ENCODE measurements at regions not wholly inside any gene's neighbourhood (a gene's known extent, or its start where the extent isn't known, plus 50 kb on each side); places are given as distances from the start of the nearest gene placed in this dataset.

DNA sequence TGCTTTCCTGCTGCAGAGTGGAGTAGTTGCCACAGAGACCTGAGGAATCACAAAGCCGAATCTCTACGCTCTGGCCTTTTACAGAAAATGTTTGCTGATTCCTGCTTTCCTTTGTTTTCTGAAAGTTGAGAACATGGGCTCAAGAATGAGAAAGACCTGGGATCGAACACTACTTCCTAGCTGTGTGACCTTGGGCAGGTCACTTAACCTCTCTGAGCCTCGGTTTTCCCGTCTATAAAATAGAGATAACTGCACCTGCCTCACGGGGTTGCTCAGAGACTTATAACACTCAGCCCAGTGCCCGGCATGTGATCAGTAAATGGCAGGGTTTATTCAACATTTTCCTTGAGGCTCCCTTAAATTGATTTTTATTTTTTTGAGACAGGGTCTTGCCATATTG is 70.9 kb upstream of the ALX4 start:
- H3K4me3 ChIP-seq, result no peak overlapping the region
- H3K4me1 ChIP-seq (ENCODE audit: low read depth), result no peaks in the 10 kb centered on the region
- no peak for ATAC-seq
- no peak for DNase-seq
- TF ChIP-seq, protein P1, sequence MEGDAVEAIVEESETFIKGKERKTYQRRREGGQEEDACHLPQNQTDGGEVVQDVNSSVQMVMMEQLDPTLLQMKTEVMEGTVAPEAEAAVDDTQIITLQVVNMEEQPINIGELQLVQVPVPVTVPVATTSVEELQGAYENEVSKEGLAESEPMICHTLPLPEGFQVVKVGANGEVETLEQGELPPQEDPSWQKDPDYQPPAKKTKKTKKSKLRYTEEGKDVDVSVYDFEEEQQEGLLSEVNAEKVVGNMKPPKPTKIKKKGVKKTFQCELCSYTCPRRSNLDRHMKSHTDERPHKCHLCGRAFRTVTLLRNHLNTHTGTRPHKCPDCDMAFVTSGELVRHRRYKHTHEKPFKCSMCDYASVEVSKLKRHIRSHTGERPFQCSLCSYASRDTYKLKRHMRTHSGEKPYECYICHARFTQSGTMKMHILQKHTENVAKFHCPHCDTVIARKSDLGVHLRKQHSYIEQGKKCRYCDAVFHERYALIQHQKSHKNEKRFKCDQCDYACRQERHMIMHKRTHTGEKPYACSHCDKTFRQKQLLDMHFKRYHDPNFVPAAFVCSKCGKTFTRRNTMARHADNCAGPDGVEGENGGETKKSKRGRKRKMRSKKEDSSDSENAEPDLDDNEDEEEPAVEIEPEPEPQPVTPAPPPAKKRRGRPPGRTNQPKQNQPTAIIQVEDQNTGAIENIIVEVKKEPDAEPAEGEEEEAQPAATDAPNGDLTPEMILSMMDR (IDR thresholded peaks at IDR 0.05), result no peak
- H3K9me3 ChIP-seq, result no peaks in the 10 kb centered on the region
- intact Hi-C loops (cut with DNase I, micrococcal nuclease), result no loop called here
- no peaks in the 10 kb centered on the region for H3K36me3 ChIP-seq (ENCODE audit: low read depth)

DNA sequence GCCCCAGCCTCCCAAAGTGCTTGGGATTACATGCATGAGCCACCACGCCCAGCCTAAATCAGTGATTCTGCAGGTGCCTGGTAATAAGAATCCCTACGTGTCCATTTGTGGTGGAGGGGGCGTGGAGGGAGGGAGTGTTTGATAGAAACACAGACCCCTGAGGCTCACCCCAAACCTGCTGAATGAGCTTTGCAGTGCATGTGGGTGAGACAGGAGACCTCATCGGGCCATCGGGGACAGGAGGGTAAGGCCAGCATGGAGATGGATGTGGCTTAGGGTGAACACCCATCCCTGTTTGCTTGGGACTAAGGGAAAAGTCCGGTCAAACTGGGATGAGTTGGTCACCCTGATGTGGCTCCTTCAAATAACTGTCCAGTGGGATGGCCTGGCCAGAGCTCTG is 71.3 kb upstream of the ALX4 start:
- H3K4me1 ChIP-seq (ENCODE audit: low read depth), result no peaks in the 10 kb centered on the region
- DNase-seq, result no peak
- no peaks in the 10 kb centered on the region for H3K36me3 ChIP-seq (ENCODE audit: low read depth)
- ATAC-seq, result no peak
- TF ChIP-seq, protein P1 (IDR thresholded peaks at IDR 0.05), result no peak
- no peaks in the 10 kb centered on the region for H3K9me3 ChIP-seq
- intact Hi-C loops (cut with DNase I, micrococcal nuclease), result no loop called here
- H3K4me3 ChIP-seq, result no peak overlapping the region

DNA sequence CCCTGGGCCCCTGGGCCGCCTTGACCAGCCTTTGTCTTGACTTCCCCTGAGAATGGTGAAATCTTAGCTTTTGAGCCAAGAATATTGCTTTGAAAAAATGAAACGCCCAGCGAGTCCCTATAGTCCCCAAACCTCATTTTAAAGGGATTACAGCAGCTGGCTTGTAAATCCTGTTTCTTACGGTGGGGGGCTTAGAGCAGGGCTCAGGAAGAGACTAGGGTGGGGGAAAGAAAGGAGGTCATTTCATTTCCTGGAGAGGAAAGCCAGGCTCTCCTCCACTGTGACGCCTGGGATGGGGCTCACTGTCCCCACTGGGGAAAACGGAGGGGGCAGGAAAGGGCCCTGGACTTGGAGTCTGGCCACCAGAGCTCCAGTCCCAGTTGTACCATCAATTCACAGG is 72.2 kb upstream of the ALX4 start:
- H3K36me3 ChIP-seq (ENCODE audit: low read depth), result no peaks in the 10 kb centered on the region
- TF ChIP-seq, protein P1 (IDR thresholded peaks at IDR 0.05), result no peak
- no peaks in the 10 kb centered on the region for H3K4me1 ChIP-seq (ENCODE audit: low read depth)
- DNase-seq, result no peak
- intact Hi-C loops (cut with DNase I, micrococcal nuclease), result no loop called here
- ATAC-seq, result no peak
- no peak overlapping the region for H3K4me3 ChIP-seq
- H3K9me3 ChIP-seq, result no peaks in the 10 kb centered on the region

DNA sequence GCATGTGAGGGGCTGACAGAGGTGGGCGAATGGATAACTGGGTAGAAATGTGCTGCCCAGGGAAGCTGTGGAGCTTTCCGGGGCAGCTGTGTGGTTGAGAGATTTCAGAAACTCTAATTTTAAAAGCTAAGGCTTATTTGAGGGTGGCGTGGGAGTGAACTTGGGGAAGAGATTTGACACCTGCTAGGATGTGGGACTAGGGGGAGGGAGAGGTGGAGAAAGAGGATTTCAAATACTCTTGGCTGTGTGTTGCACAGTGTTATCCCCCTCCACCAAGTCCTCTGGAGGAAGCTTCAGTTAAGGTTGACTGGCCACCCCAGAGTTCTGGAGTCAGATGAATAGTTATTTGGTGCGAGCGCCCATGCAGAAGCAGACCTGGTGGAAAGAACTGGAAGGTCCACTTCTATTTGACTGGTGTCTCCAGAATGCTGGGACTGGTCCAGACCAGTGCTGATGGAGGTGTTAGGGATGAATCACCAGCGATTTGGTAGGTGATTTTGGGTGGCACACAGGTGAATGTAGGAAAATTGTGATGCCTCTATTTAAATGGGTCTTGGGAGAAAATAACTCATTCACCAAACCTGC is 72.8 kb upstream of the ALX4 start:
- TF ChIP-seq, protein P1 (IDR thresholded peaks at IDR 0.05), result no peak
- intact Hi-C loops (cut with DNase I, micrococcal nuclease), result no loop called here
- DNase-seq (no peak), ATAC-seq (no peak)
- H3K36me3 ChIP-seq (ENCODE audit: low read depth), result no peaks in the 10 kb centered on the region
- no peak overlapping the region for H3K4me3 ChIP-seq
- H3K4me1 ChIP-seq (ENCODE audit: low read depth), result no peaks in the 10 kb centered on the region
- no peaks in the 10 kb centered on the region for H3K9me3 ChIP-seq

DNA sequence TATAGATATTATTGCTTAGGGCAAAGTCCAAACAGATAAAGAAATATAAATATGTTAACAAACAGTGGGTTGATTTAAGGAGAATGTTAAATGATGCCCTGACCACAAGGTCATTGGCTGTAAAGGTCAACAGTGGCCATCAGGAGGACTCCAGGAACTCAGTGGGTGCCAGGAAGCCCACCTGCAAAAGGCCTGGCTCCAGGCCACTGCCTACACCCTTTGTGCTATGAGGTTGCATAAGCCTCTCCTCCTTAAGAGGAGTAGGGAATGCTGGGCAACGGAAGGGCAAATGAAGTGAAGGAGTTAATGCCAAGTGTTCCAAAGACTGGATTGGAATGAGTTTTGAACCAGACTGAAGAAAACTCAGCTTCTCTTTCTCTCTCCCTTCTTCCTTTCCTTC is 73.3 kb upstream of the ALX4 start:
- Histone ChIP-seq H3K4me3 (no peak overlapping the region), H3K36me3 (ENCODE audit: low read depth) (no peaks in the 10 kb centered on the region), H3K9me3 (no peaks in the 10 kb centered on the region), H3K4me1 (ENCODE audit: low read depth) (no peaks in the 10 kb centered on the region)
- DNase-seq (no peak), ATAC-seq (no peak)
- TF ChIP-seq, protein P1 (IDR thresholded peaks at IDR 0.05), result no peak
- intact Hi-C loops (cut with DNase I, micrococcal nuclease), result no loop called here

DNA sequence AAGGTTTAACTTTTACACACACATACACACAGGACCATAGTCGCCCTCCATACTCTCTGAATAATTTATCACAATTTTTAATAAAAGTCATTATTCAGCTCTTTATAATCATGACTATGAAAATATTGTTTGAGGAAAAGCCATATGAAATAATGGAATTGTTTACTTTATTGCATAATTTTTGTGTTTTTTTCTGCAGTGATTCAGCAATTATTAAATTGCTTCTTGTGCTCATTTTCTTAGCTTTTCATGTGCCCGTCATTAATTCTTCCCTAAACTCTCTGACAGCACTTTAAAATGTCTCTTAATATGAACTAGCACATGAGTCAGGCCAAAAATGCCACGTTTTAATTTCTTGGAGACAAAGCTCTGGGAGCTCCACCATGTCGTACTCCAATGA is 77.5 kb upstream of the ALX4 start:
- DNase-seq, result no peak
- Histone ChIP-seq H3K4me1 (ENCODE audit: low read depth) (no peaks in the 10 kb centered on the region), H3K4me3 (no peak overlapping the region), H3K9me3 (no peaks in the 10 kb centered on the region), H3K36me3 (ENCODE audit: low read depth) (no peaks in the 10 kb centered on the region)
- TF ChIP-seq, protein P1 (IDR thresholded peaks at IDR 0.05), result no peak
- ATAC-seq, result no peak
- intact Hi-C loops (cut with DNase I, micrococcal nuclease), result no loop called here

Data from mucosa of descending colon (tissue), 3 donors.